ENCODE measurements at regions not wholly inside any gene's neighbourhood (a gene's known extent, or its start where the extent isn't known, plus 50 kb on each side); places are given as distances from the start of the nearest gene placed in this dataset.

DNA sequence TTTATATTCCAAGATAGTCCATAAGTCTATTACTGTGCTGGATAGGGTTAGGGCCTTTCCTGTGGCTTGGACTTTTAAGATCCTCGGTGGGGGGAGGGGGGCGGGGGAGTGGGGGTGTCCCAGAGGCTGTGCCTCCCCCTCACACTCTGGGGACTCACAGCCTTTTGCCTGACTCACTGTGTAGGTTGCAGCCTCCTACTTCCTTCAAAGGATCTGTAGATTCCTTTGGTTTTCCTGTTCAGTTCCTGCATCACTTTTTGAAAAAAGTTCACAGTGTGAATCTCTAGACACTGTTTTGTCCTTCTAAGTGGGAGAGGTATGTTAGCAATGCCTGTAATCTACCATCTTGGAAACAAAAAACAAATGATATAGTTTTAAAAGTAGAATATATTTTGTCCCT, 999.9 kb downstream of the GLUD2 start:
- no peak for TF ChIP-seq CTCF (IDR thresholded peaks at IDR 0.05)
- no peak for TF ChIP-seq POLR2A (IDR thresholded peaks at IDR 0.05)
